Left colon (tissue), 2 donors: ENCODE measurements at regions not wholly inside any gene's neighbourhood (a gene's known extent, or its start where the extent isn't known, plus 50 kb on each side); places are given as distances from the start of the nearest gene placed in this dataset.

ENCODE experiments used
- ATAC-seq: fragments of 200-7000 bp; cut with Tn5 transposase; one replicate; pipeline ENCODE4 v1.9.1; 2020; ENCODE audit warnings: mild to moderate bottlenecking, moderate library complexity
- DNase-seq, 2 donors: peaks; one replicate each; pipeline ENCODE4 v3.0.0-alpha.2; 2020
- intact Hi-C, 2 donors: fragments of 100-400 bp; cut with DNase I in 1 of 2; cut with micrococcal nuclease in 1 of 2; formaldehyde crosslinking; loops; one replicate each; pipeline versions ENCODE4 v1.11.2 to v1.14.0; 2022; cut with DNase I, micrococcal nuclease
- donor health status: DM: no; HTN: no; CAD: no.
- donor health status: DM: yes; HTN: yes; CAD: no.

GRCh38 chr4:162450531-162451035 lies 286.8 kb upstream of the FSTL5 start:
- no peak for ATAC-seq
- DNase-seq: no peak
- intact Hi-C loops: no loop called here

GRCh38 chr4:162443510-162443909 lies 279.7 kb upstream of the FSTL5 start:
- intact Hi-C loops: no loop called here
- no peak for ATAC-seq

GRCh38 chr4:162442128-162442527 lies 278.3 kb upstream of the FSTL5 start:
- ATAC-seq (no peak), DNase-seq (no peak)
- intact Hi-C loops: no loop called here

More at GRCh38 chr4:162443510-162443909, 279.7 kb upstream of the FSTL5 start:
- DNase-seq: no peak

GRCh38 chr4:162422312-162422711 lies 258.5 kb upstream of the FSTL5 start:
- peak; percentile 93 for ATAC-seq
- intact Hi-C loops: no loop called here
- DNase-seq: no peak

- ATAC-seq: no peak
- intact Hi-C loops: no loop called here
These were observed 247.1 kb upstream of the FSTL5 start for GRCh38 chr4:162410854-162411253.

GRCh38 chr4:162409048-162409447 lies 245.2 kb upstream of the FSTL5 start:
- no peak for ATAC-seq
- DNase-seq: no peak
- intact Hi-C loops: no loop called here

More at GRCh38 chr4:162410854-162411253, 247.1 kb upstream of the FSTL5 start:
- no peak for DNase-seq

- intact Hi-C loops: no loop called here
- DNase-seq (peak; percentile 50), ATAC-seq (peak; percentile 67)
These were observed 244.5 kb upstream of the FSTL5 start for GRCh38 chr4:162408309-162408708.

GRCh38 chr4:162406637-162407365 lies 243.0 kb upstream of the FSTL5 start:
- DNase-seq (peak; percentile 59 to 64), ATAC-seq (peak; percentile 93)
- intact Hi-C loops: no loop called here

- no peak for DNase-seq
- no peak for ATAC-seq
- intact Hi-C loops: no loop called here
These were observed 240.1 kb upstream of the FSTL5 start for GRCh38 chr4:162403932-162404331.

- DNase-seq (no peak), ATAC-seq (no peak)
- intact Hi-C loops: no loop called here
These were observed 239.6 kb upstream of the FSTL5 start for GRCh38 chr4:162403419-162403818.

GRCh38 chr4:162401021-162401420 lies 237.2 kb upstream of the FSTL5 start:
- DNase-seq (no peak), ATAC-seq (peak; percentile 56)
- intact Hi-C loops: no loop called here

- DNase-seq: no peak
- intact Hi-C loops: no loop called here
- ATAC-seq: no peak
These were observed 229.1 kb upstream of the FSTL5 start for GRCh38 chr4:162392946-162393345.

GRCh38 chr4:162366146-162366545 lies 202.3 kb upstream of the FSTL5 start:
- DNase-seq (no peak), ATAC-seq (no peak)
- intact Hi-C loops: no loop called here

- ATAC-seq: peak; percentile 51
These were observed 200.9 kb upstream of the FSTL5 start for GRCh38 chr4:162364651-162365050.

GRCh38 chr4:162360369-162361149 lies 196.8 kb upstream of the FSTL5 start:
- DNase-seq (no peak), ATAC-seq (no peak)
- intact Hi-C loops: no loop called here

More at GRCh38 chr4:162364651-162365050, 200.9 kb upstream of the FSTL5 start:
- intact Hi-C loops: no loop called here
- no peak for DNase-seq

- ATAC-seq: no peak
- no peak for DNase-seq
- intact Hi-C loops: no loop called here
These were observed 192.4 kb upstream of the FSTL5 start for GRCh38 chr4:162356181-162356580.

- ATAC-seq (no peak), DNase-seq (no peak)
- intact Hi-C loops: no loop called here
These were observed 188.8 kb upstream of the FSTL5 start for GRCh38 chr4:162352580-162353107.

GRCh38 chr4:162350331-162350730 lies 186.5 kb upstream of the FSTL5 start:
- intact Hi-C loops: no loop called here
- DNase-seq (no peak), ATAC-seq (no peak)

GRCh38 chr4:162349395-162349794 lies 185.6 kb upstream of the FSTL5 start:
- DNase-seq (no peak), ATAC-seq (no peak)
- intact Hi-C loops: no loop called here

- intact Hi-C loops: no loop called here
- ATAC-seq: no peak
- DNase-seq: no peak
These were observed 184.0 kb upstream of the FSTL5 start for GRCh38 chr4:162347842-162348213.
